ENCODE measurements at regions not wholly inside any gene's neighbourhood (a gene's known extent, or its start where the extent isn't known, plus 50 kb on each side); places are given as distances from the start of the nearest gene placed in this dataset.

- no peaks in the 10 kb centered on the region for H3K4me1 Mint-ChIP-seq
- DNase-seq, result no peak
- H3K36me3 Mint-ChIP-seq, result no peaks in the 10 kb centered on the region
- no peaks in the 10 kb centered on the region for H3K9me3 Mint-ChIP-seq
- ATAC-seq (ENCODE audit: low read depth in 2 of 2), result no peak
- no peaks in the 10 kb centered on the region for H3K27me3 Mint-ChIP-seq
- H3K27ac Mint-ChIP-seq, result no peak overlapping the region
- H3K4me3 Mint-ChIP-seq, result no peak overlapping the region
Observed at GRCh38 chrY:21138056-21138758, 372.9 kb upstream of the RBMY1B start.

DNA sequence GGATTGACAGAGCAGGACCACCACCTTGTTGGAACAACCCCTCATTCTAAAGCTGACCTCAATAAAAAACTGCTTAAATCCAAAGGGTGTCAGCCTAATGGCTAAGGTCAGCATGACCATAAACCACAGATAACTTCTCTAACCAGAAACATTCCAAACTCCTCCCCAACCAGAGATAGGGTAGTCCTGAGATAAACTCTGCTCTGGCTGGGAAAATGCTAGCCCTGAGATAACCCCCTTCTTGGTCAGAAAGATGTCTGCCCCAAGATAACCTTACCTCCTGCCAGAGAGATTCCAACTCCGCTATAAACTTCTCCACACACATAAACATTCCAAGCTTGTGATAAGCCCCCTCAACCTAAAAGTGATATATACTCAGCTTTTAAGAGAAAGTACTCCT is 364.8 kb upstream of the RBMY1B start:
- Mint-ChIP-seq H3K27ac (no peak overlapping the region), H3K4me1 (peaks cover 0 to 12% (median 0%) of the 10 kb centered on the region in 3 donors), H3K9me3 (no peaks in the 10 kb centered on the region), H3K27me3 (no peaks in the 10 kb centered on the region), H3K36me3 (no peaks in the 10 kb centered on the region), H3K4me3 (no peak overlapping the region)
- ATAC-seq (ENCODE audit: low read depth in 2 of 2) (no peak), DNase-seq (no peak)

GRCh38 chrY:21149971-21150370 is 361.2 kb upstream of the RBMY1B start:
- Mint-ChIP-seq H3K36me3 (no peaks in the 10 kb centered on the region), H3K27me3 (no peaks in the 10 kb centered on the region), H3K4me3 (no peak overlapping the region), H3K9me3 (no peaks in the 10 kb centered on the region), H3K27ac (no peak overlapping the region), H3K4me1 (peaks cover 0 to 12% (median 0%) of the 10 kb centered on the region in 3 donors)
- ATAC-seq (ENCODE audit: low read depth in 2 of 2) (no peak), DNase-seq (no peak)

DNA sequence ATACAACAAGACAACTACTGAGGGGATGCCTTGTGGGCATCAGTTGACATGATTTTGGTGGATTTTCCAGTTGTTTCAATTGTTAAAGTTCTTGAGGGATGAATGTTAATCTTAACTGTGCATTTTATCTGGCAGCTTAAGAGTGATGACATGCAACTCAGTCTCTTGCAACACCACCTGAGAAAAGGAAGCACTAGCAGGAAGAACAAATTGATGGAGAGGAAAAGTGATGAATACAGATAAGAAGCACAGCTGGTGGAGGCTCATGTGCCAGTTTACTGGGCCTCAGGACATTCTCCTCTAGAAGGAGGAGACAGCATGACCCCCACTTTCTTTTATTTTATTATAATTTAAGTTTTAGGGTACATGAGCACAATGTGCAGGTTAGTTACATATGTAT is 341.3 kb upstream of the RBMY1B start:
- Mint-ChIP-seq H3K9me3 (peaks cover 0 to 4% (median 0%) of the 10 kb centered on the region in 7 donors), H3K4me3 (no peak overlapping the region), H3K4me1 (no peaks in the 10 kb centered on the region), H3K27me3 (no peaks in the 10 kb centered on the region), H3K36me3 (no peaks in the 10 kb centered on the region), H3K27ac (no peak overlapping the region)
- DNase-seq, result no peak
- no peak for ATAC-seq (ENCODE audit: low read depth in 2 of 2)

- no peak overlapping the region for H3K4me3 Mint-ChIP-seq
- H3K9me3 Mint-ChIP-seq, result no peaks in the 10 kb centered on the region
- no peaks in the 10 kb centered on the region for H3K27me3 Mint-ChIP-seq
- DNase-seq (no peak), ATAC-seq (ENCODE audit: low read depth in 2 of 2) (no peak)
- H3K36me3 Mint-ChIP-seq, result no peaks in the 10 kb centered on the region
- H3K27ac Mint-ChIP-seq, result no peak overlapping the region
- H3K4me1 Mint-ChIP-seq, result no peaks in the 10 kb centered on the region
Observed at GRCh38 chrY:21174697-21175463, 336.3 kb upstream of the RBMY1B start.

DNA sequence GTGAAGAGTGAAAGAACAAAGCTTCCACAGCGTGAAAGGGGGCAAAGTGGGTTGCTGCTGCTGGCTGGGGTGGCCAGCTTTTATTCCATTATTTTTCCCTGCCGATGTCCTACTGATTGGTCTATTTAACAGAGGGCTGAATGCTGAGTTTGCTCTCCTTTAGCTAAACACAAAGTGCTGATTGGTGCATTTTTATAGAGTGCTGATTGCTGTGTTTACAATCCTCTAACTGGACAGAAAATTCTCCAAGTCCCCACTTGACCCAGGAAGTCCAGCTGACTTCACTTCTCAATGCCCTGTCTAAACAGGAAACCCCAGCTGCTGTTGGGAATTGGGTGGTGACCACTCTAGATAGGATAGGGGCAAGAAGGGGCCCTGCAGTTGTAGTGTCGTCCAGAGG is 335.6 kb upstream of the RBMY1B start:
- Mint-ChIP-seq H3K27me3 (no peaks in the 10 kb centered on the region), H3K9me3 (no peaks in the 10 kb centered on the region), H3K4me3 (no peak overlapping the region), H3K36me3 (no peaks in the 10 kb centered on the region), H3K4me1 (no peaks in the 10 kb centered on the region), H3K27ac (no peak overlapping the region)
- DNase-seq (no peak), ATAC-seq (ENCODE audit: low read depth in 2 of 2) (no peak)

DNA sequence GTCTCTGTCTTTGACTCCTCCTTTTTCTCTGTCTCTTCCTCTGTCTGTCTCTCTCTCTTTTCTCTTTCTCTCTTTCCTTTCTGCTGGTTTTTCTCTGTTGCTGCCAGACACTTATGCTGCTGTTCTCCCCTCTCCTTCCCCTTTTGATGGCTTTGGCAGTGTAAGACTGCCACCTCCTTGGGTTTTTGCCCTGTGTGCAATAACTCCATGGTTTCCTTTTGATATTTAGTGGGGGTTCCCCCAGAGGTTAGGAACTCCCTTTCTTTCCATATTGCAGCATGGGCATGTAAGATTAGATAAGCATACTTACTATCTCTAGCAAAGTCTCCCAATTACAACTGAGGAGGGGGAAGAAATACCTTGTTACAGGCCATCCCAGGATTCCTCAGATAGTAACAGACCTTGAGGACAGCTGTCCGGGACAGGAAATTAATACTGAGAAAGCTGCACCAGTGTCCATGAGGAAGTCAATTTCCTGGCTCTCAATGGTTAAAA is 333.8 kb upstream of the RBMY1B start:
- Mint-ChIP-seq H3K36me3 (no peaks in the 10 kb centered on the region), H3K4me3 (no peak overlapping the region), H3K4me1 (no peaks in the 10 kb centered on the region), H3K27me3 (no peaks in the 10 kb centered on the region), H3K9me3 (no peaks in the 10 kb centered on the region), H3K27ac (peak overlapping the region in 1 of 6 donors; percentile 2)
- ATAC-seq (ENCODE audit: low read depth in 2 of 2), result no peak
- no peak for DNase-seq

DNA sequence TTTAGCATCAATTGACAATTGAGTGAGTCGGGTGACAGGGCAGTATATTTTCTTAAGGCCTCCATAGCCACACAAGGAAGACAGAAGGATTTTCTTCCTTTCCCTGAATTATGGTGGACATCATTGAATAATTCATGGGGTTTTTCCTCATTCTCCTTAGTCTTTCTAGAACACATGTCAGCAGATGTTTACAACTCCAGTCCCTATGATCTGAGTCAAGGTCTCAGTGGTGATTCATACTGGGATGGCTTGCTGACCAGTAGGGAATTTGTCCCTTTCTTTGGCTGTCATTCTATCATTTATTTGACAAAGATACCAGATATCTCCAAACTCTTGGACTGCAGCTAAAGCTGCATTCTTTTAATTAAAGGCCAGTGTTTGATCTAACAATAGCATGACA is 332.9 kb upstream of the RBMY1B start:
- no peaks in the 10 kb centered on the region for H3K4me1 Mint-ChIP-seq
- no peaks in the 10 kb centered on the region for H3K9me3 Mint-ChIP-seq
- no peak overlapping the region for H3K4me3 Mint-ChIP-seq
- no peak overlapping the region for H3K27ac Mint-ChIP-seq
- H3K27me3 Mint-ChIP-seq, result no peaks in the 10 kb centered on the region
- DNase-seq, result no peak
- no peaks in the 10 kb centered on the region for H3K36me3 Mint-ChIP-seq
- ATAC-seq (ENCODE audit: low read depth in 2 of 2), result no peak

GRCh38 chrY:21180921-21181320 is 330.2 kb upstream of the RBMY1B start:
- Mint-ChIP-seq H3K4me3 (no peak overlapping the region), H3K36me3 (no peaks in the 10 kb centered on the region), H3K27ac (peak overlapping the region in 1 of 6 donors; percentile 63), H3K9me3 (no peaks in the 10 kb centered on the region), H3K27me3 (no peaks in the 10 kb centered on the region), H3K4me1 (no peaks in the 10 kb centered on the region)
- no peak for DNase-seq
- peak in 1 of 2 donors; percentile 64 for ATAC-seq (ENCODE audit: low read depth in 2 of 2)

- H3K27ac Mint-ChIP-seq, result no peak overlapping the region
- H3K9me3 Mint-ChIP-seq, result no peaks in the 10 kb centered on the region
- DNase-seq, result no peak
- no peaks in the 10 kb centered on the region for H3K27me3 Mint-ChIP-seq
- H3K4me1 Mint-ChIP-seq, result no peaks in the 10 kb centered on the region
- H3K36me3 Mint-ChIP-seq, result no peaks in the 10 kb centered on the region
- no peak overlapping the region for H3K4me3 Mint-ChIP-seq
- no peak for ATAC-seq (ENCODE audit: low read depth in 2 of 2)
Observed at GRCh38 chrY:21184271-21184670, 326.9 kb upstream of the RBMY1B start.

DNA sequence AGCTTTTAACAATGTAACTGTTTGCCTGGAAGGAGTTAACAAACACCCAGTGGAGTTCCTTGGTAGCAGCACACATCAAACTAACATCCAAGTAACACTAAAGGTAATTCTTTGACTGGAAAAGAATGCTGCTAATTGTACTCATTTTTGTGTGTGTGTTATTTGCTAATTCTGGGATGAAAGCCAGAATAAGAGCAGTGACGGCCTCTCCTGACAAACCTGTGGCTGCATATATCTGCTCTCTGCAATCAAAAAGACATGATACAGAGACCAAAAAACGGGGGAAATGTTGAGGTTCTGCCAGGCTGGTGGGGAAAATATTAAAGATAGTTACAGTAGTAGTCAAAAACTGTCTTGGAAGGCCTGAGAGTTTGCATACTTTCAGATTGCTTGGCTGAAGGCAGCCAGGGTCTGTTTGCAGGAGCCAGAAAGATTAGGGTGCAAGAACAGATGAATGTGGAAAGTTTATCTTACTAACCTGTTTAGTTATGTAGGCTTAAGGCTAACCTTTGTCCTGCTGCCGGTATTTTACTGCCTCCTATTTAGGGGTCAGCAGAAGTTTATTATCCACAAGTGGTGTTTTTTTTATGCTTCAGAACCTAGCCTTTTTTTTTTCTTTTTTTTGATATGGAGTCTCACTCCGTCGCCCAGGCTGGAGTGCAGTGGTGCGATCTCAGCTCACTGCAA is 325.6 kb upstream of the RBMY1B start:
- Mint-ChIP-seq H3K36me3 (no peaks in the 10 kb centered on the region), H3K4me3 (no peak overlapping the region), H3K27me3 (no peaks in the 10 kb centered on the region), H3K9me3 (no peaks in the 10 kb centered on the region), H3K4me1 (no peaks in the 10 kb centered on the region), H3K27ac (no peak overlapping the region)
- ATAC-seq (ENCODE audit: low read depth in 2 of 2) (no peak), DNase-seq (no peak)

- Mint-ChIP-seq H3K36me3 (no peaks in the 10 kb centered on the region), H3K27me3 (peaks cover 0 to 4% (median 0%) of the 10 kb centered on the region in 3 donors), H3K4me3 (no peak overlapping the region), H3K9me3 (peaks cover 0 to 3% (median 0%) of the 10 kb centered on the region in 7 donors), H3K27ac (no peak overlapping the region), H3K4me1 (peaks cover 0 to 9% (median 0%) of the 10 kb centered on the region in 3 donors)
- no peak for ATAC-seq (ENCODE audit: low read depth in 2 of 2)
- no peak for DNase-seq
Observed at GRCh38 chrY:21192694-21193093, 318.4 kb upstream of the RBMY1B start.

- Mint-ChIP-seq H3K4me1 (peaks cover 0 to 16% (median 0%) of the 10 kb centered on the region in 3 donors), H3K36me3 (no peaks in the 10 kb centered on the region), H3K9me3 (no peaks in the 10 kb centered on the region), H3K27me3 (peaks cover 0 to 3% (median 0%) of the 10 kb centered on the region in 3 donors), H3K4me3 (no peak overlapping the region), H3K27ac (peak overlapping the region in 1 of 6 donors; percentile 59)
- ATAC-seq (ENCODE audit: low read depth in 2 of 2) (no peak), DNase-seq (no peak)
Observed at GRCh38 chrY:21200246-21200645, 310.9 kb upstream of the RBMY1B start.

DNA sequence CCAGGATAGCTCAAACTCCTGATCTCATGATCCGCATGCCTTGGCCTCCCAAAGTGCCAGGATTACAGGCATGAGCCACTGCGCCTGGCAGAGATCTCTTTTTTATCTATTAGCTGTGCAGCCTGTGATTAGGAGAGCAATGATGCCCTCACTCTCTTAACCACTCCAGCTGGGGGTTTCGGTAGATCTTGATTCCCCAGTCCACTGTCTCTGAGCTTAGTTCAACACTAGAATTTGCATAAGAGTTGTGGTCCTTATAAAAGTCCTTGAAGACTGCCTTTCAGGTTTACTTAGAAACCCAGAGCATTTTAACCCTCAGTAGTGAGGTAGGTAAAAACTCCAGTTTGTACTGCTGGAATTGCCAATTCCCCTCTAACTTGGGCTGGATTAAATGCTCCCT is 283.3 kb upstream of the RBMY1B start:
- DNase-seq, result no peak
- H3K27ac Mint-ChIP-seq, result peak overlapping the region in 1 of 6 donors; percentile 27
- H3K4me3 Mint-ChIP-seq, result peak overlapping the region in 2 of 8 donors; percentile 46 to 83
- no peaks in the 10 kb centered on the region for H3K9me3 Mint-ChIP-seq
- no peaks in the 10 kb centered on the region for H3K4me1 Mint-ChIP-seq
- H3K27me3 Mint-ChIP-seq, result no peaks in the 10 kb centered on the region
- peak in 1 of 2 donors; percentile 74 for ATAC-seq (ENCODE audit: low read depth in 2 of 2)
- no peaks in the 10 kb centered on the region for H3K36me3 Mint-ChIP-seq
